ENCODE measurements at regions not wholly inside any gene's neighbourhood (a gene's known extent, or its start where the extent isn't known, plus 50 kb on each side); places are given as distances from the start of the nearest gene placed in this dataset.

GRCh38 chr2:216959433-216959832, 99.6 kb upstream of the TNP1 start:
- peaks cover 3% of the 10 kb centered on the region for H3K27me3 Mint-ChIP-seq
- no peaks in the 10 kb centered on the region for H3K36me3 Mint-ChIP-seq
- peaks cover 0 to 3% (median 0%) of the 10 kb centered on the region in 3 donors for H3K9me3 Mint-ChIP-seq

GRCh38 chr2:216956820-216957493, 97.1 kb upstream of the TNP1 start:
- Mint-ChIP-seq H3K4me3 (no peak overlapping the region), H3K27ac (no peak overlapping the region), H3K36me3 (peaks cover 4% of the 10 kb centered on the region), H3K4me1 (no peaks in the 10 kb centered on the region), H3K27me3 (peaks cover 3% of the 10 kb centered on the region), H3K9me3 (peaks cover 3 to 12% (median 5%) of the 10 kb centered on the region in 3 donors)

More at GRCh38 chr2:216959433-216959832, 99.6 kb upstream of the TNP1 start:
- Mint-ChIP-seq H3K4me3 (no peak overlapping the region), H3K4me1 (no peaks in the 10 kb centered on the region), H3K27ac (no peak overlapping the region)

GRCh38 chr2:216951171-216951570, 91.3 kb upstream of the TNP1 start:
- Mint-ChIP-seq H3K4me3 (no peak overlapping the region), H3K9me3 (peaks cover 3 to 11% (median 7%) of the 10 kb centered on the region in 3 donors), H3K36me3 (peaks cover 4% of the 10 kb centered on the region), H3K4me1 (peaks cover 0 to 1% (median 0%) of the 10 kb centered on the region in 3 donors), H3K27me3 (peaks cover 9% of the 10 kb centered on the region), H3K27ac (no peak overlapping the region)

- H3K27me3 Mint-ChIP-seq, result peaks cover 9% of the 10 kb centered on the region
- H3K36me3 Mint-ChIP-seq, result peaks cover 4% of the 10 kb centered on the region
- H3K4me1 Mint-ChIP-seq, result peaks cover 0 to 1% (median 0%) of the 10 kb centered on the region in 3 donors
- peaks cover 3 to 11% (median 7%) of the 10 kb centered on the region in 3 donors for H3K9me3 Mint-ChIP-seq
- H3K4me3 Mint-ChIP-seq, result no peak overlapping the region
- no peak overlapping the region for H3K27ac Mint-ChIP-seq
These were observed 90.7 kb upstream of the TNP1 start for GRCh38 chr2:216950547-216950946.

- Mint-ChIP-seq H3K4me3 (no peak overlapping the region), H3K27me3 (peaks cover 9% of the 10 kb centered on the region), H3K36me3 (peaks cover 4% of the 10 kb centered on the region), H3K27ac (no peak overlapping the region), H3K9me3 (peaks cover 3 to 11% (median 7%) of the 10 kb centered on the region in 3 donors), H3K4me1 (peaks cover 0 to 1% (median 0%) of the 10 kb centered on the region in 3 donors)
These were observed 90.0 kb upstream of the TNP1 start for GRCh38 chr2:216949700-216950413.

GRCh38 chr2:216947055-216947454, 87.2 kb upstream of the TNP1 start:
- H3K4me1 Mint-ChIP-seq, result peaks cover 0 to 1% (median 0%) of the 10 kb centered on the region in 3 donors
- no peaks in the 10 kb centered on the region for H3K36me3 Mint-ChIP-seq
- peaks cover 0 to 3% (median 0%) of the 10 kb centered on the region in 3 donors for H3K9me3 Mint-ChIP-seq
- H3K27ac Mint-ChIP-seq, result no peak overlapping the region
- peaks cover 11% of the 10 kb centered on the region for H3K27me3 Mint-ChIP-seq
- no peak overlapping the region for H3K4me3 Mint-ChIP-seq

- Mint-ChIP-seq H3K4me3 (no peak overlapping the region), H3K9me3 (peaks cover 0 to 6% (median 4%) of the 10 kb centered on the region in 3 donors), H3K27ac (no peak overlapping the region), H3K36me3 (no peaks in the 10 kb centered on the region), H3K4me1 (no peaks in the 10 kb centered on the region), H3K27me3 (peaks cover 11% of the 10 kb centered on the region)
These were observed 84.9 kb upstream of the TNP1 start for GRCh38 chr2:216944733-216945132.

- H3K27me3 Mint-ChIP-seq, result peaks cover 5% of the 10 kb centered on the region
- H3K4me3 Mint-ChIP-seq, result no peak overlapping the region
These were observed 83.2 kb upstream of the TNP1 start for GRCh38 chr2:216943109-216943508.

GRCh38 chr2:216942465-216942864, 82.6 kb upstream of the TNP1 start:
- Mint-ChIP-seq H3K4me1 (no peaks in the 10 kb centered on the region), H3K36me3 (peaks cover 1% of the 10 kb centered on the region), H3K27me3 (peaks cover 5% of the 10 kb centered on the region), H3K9me3 (peaks cover 0 to 6% (median 4%) of the 10 kb centered on the region in 3 donors), H3K27ac (no peak overlapping the region), H3K4me3 (no peak overlapping the region)

More at GRCh38 chr2:216943109-216943508, 83.2 kb upstream of the TNP1 start:
- Mint-ChIP-seq H3K4me1 (no peaks in the 10 kb centered on the region), H3K9me3 (peaks cover 0 to 6% (median 4%) of the 10 kb centered on the region in 3 donors), H3K27ac (no peak overlapping the region), H3K36me3 (no peaks in the 10 kb centered on the region)

GRCh38 chr2:216942016-216942415, 82.2 kb upstream of the TNP1 start:
- Mint-ChIP-seq H3K27ac (no peak overlapping the region), H3K4me3 (no peak overlapping the region), H3K36me3 (peaks cover 1% of the 10 kb centered on the region), H3K9me3 (peaks cover 0 to 6% (median 4%) of the 10 kb centered on the region in 3 donors), H3K4me1 (no peaks in the 10 kb centered on the region), H3K27me3 (peaks cover 5% of the 10 kb centered on the region)

- H3K4me1 Mint-ChIP-seq, result no peaks in the 10 kb centered on the region
These were observed 77.1 kb upstream of the TNP1 start for GRCh38 chr2:216936954-216937357.

GRCh38 chr2:216934623-216935022, 74.8 kb upstream of the TNP1 start:
- H3K4me3 Mint-ChIP-seq, result no peak overlapping the region
- H3K4me1 Mint-ChIP-seq, result no peaks in the 10 kb centered on the region
- H3K27me3 Mint-ChIP-seq, result peaks cover 5% of the 10 kb centered on the region
- H3K36me3 Mint-ChIP-seq, result peaks cover 1% of the 10 kb centered on the region
- H3K9me3 Mint-ChIP-seq, result peaks cover 0 to 6% (median 0%) of the 10 kb centered on the region in 3 donors
- peak overlapping the region in 1 of 3 donors; percentile 62 for H3K27ac Mint-ChIP-seq

More at GRCh38 chr2:216936954-216937357, 77.1 kb upstream of the TNP1 start:
- Mint-ChIP-seq H3K27ac (no peak overlapping the region), H3K9me3 (peaks cover 0 to 6% (median 6%) of the 10 kb centered on the region in 3 donors), H3K4me3 (peak overlapping the region in 1 of 4 donors; percentile 39), H3K27me3 (peaks cover 4% of the 10 kb centered on the region), H3K36me3 (peaks cover 1% of the 10 kb centered on the region)

GRCh38 chr2:216934151-216934550, 74.3 kb upstream of the TNP1 start:
- Mint-ChIP-seq H3K27me3 (peaks cover 8% of the 10 kb centered on the region), H3K36me3 (peaks cover 1% of the 10 kb centered on the region), H3K4me3 (no peak overlapping the region), H3K4me1 (no peaks in the 10 kb centered on the region), H3K9me3 (peaks cover 0 to 10% (median 3%) of the 10 kb centered on the region in 3 donors), H3K27ac (no peak overlapping the region)

GRCh38 chr2:216932863-216933548, 73.1 kb upstream of the TNP1 start:
- H3K4me1 Mint-ChIP-seq, result no peaks in the 10 kb centered on the region
- H3K27me3 Mint-ChIP-seq, result peaks cover 8% of the 10 kb centered on the region
- peaks cover 0 to 10% (median 3%) of the 10 kb centered on the region in 3 donors for H3K9me3 Mint-ChIP-seq

More at GRCh38 chr2:216932863-216933548, 73.1 kb upstream of the TNP1 start:
- Mint-ChIP-seq H3K27ac (no peak overlapping the region), H3K36me3 (peaks cover under 1% of the 10 kb centered on the region), H3K4me3 (peak overlapping the region in 1 of 4 donors; percentile 52)

All from IgD-negative memory B cell (primary cell).